Right ventricle myocardium superior (tissue), 1 donor: ENCODE measurements at regions not wholly inside any gene's neighbourhood (a gene's known extent, or its start where the extent isn't known, plus 50 kb on each side); places are given as distances from the start of the nearest gene placed in this dataset.

Experiments
- ATAC-seq: fragments of 200-7000 bp; cut with Tn5 transposase; one replicate; pipeline ENCODE4 v1.9.1; 2020; ENCODE audit warnings: mild to moderate bottlenecking; ENCODE audit not compliant: poor library complexity
- DNase-seq: peaks from one replicate; pipeline ENCODE4 v3.0.0-alpha.2; 2020
- intact Hi-C: fragments of 100-400 bp; cut with DNase I; formaldehyde crosslinking; loops from one replicate; pipeline ENCODE4 v1.11.2; 2022
- donor health status: DM: no; HTN: yes; CAD: no; lungs with severe emphysema.

DNA sequence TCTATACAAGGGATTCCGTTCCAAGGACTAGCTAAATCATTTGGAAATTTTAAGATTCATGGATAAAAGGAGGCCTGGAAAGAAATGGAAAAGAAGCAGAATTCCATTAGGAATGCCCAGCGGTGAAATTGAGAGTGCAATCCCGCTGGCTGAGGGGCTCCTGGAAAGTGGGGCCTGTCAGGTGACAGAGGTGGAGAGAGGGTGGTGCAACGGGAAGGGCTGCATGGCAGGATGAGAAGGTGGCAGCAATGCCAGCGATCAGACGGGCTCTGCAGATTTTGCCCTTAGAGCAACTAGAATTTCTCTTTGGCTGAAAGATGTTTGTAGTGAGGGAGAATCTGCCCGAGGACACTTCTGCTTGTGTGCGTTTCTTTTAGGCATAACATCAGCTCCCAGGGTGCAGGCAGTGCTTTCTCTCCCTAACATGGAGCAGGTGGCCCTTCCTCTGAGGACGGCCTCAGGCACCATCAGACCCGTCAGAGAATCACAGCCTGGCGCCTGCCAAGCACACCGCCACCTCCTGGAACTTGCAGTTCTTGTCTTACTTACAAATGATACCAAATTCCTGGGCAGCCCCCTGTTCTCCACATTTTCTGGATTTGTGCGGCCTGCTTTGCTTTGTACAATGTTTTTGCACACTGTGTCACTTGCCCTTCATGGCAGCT lies 261.6 kb downstream of the NDUFA10 start:
- intact Hi-C loops, result no loop called here
- ATAC-seq, result no peak
- DNase-seq, result peak; percentile 13

DNA sequence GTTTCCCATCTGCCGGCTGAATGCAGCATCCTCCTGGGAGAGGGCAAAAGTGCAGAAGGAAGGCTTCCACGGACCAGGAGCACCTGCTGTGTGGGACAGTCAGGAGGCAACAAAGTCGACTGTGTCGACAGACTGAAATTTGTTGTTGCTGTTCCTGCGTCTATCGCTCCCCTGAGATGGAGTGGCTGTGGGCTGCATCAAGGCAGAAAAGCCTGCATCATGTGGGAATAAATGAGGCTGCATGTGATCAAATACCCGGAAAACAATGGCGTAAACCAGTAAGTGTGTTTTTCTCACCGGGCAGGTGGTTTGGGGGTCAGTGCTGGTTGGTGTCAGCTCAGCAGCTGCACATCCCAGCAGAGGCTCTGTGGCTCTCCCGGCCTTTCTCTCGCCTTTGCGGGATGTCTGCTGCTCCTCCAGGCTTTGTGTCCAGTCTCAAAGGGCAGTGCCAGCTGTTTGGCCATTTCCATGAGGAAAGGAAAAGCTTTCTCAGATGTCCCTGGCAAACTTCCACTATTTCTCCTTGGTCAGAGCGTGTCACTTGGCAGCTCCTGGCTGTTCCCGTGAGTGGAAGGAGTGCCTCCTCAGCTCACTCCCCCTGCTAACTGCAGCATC lies 262.4 kb downstream of the NDUFA10 start:
- intact Hi-C loops, result no loop called here
- ATAC-seq (no peak), DNase-seq (peak; percentile 20)

DNA sequence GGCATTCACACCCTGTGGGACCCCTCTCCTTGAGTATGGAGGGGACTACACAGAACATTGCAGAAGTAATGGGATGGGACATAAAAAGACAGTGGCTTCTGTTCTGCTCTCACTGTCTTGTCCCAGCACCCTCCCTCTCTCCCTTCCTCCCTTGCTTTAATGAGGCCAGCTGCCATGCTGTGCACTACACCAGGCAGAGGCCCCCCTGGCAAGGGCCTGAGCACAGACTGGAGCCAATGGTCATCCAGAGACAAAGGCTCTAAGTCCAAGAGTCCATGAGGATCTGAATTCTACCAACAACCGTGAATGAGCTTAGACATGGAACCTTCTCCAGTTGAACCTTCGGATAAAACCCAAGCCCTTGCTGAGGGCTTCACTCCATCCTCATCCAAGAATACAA lies 263.0 kb downstream of the NDUFA10 start:
- no peak for DNase-seq
- intact Hi-C loops, result no loop called here
- no peak for ATAC-seq

DNA sequence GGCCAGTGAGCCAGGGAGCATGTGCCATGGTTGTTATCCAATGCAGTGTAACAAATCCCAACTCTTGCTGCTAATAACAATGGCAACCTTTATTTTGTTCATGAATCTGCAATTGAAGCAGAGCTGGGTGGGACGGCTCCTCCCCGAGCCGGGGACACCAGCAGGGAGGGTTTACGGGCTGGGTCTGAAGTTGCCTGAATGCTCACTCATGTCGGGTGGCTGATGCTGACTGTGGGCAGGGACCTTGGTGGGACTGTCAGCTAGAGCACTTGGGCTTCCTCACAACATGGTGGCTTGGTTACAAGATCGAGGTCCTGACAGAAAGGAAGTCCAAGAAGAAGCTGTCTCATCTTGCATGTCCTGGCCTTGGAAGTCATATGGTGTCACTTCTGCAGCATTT lies 264.5 kb downstream of the NDUFA10 start:
- intact Hi-C loops, result no loop called here
- peak; percentile 4 for DNase-seq
- no peak for ATAC-seq

DNA sequence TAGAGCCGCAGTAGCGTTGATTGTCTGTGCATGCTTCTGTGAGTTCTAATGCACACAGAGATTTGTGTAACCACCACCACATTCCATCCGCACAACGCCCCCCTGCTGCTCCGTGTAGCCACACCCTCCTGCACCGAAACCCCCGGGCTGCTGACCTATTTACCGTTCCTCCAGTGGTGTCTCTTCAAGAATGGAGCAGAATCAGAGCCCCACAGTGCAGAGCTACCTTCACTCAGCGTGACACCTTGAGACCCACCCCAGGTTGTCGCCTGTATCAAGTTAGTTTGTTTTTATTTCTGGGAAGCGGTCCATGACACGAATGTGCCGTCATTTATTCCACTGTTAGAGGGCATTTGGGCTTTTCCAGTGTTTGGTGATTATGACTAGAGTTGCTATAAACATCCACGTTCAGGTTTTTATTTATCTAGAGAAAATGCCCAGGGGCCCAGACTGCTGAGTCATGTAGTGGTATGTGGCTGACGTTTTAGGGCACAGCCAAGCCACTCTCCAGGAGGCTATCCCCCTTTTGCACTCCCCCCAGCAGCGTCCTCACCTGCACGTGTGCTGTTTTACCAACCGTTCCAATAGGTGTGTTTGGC lies 266.8 kb downstream of the NDUFA10 start:
- intact Hi-C loops, result no loop called here
- DNase-seq, result peak; percentile 21
- ATAC-seq, result no peak

DNA sequence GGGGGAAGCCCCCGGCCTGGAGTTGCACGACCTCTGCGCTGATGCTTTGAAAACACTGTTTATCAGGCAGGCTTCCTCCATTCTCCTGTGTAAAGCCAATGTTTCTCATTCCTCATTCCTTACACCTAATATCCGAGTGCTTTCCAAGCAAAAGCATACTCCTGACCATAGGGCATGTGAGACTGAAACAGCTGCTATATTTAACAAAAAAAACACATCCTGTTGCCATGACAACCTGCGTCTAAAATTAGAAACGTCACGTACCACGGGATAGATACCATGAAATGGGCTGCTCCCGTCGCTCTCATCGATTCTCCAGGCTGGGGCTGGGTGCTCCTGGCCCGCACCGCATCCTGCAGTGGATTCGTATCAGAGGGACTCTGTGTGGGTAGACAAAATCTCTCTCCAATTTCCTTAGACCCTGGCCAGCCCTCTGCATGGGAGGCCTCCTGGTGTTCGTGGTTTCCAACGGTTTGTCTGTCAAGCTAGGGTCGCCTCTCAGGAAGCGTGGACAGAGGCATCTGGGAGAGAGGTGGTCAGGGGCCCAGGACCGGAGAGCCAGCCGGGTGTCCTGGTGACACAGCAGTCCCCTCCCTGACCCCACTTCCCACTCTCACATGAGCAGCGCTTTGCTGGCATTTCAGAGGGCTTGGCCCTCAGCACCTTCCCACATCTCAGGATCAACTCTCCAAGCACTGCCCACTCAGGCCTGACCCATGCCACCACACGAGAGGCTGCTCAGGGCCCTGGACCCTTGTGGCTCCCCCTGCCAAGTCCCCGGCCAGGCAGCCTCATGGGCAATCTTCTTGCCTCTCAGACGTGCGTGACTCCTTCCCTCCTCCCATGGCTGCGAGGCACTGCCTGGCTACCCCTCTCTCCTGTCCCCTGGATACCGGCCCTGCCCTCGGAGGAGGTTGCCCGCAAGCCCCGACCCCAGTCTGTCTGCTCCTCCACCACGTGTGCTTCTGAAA lies 268.1 kb downstream of the NDUFA10 start:
- ATAC-seq (no peak), DNase-seq (peak; percentile 17)
- intact Hi-C loops, result no loop called here

- peak; percentile 18 for DNase-seq
- ATAC-seq, result no peak
- intact Hi-C loops, result no loop called here
Observed at GRCh38 chr2:239756031-239756789, 268.9 kb downstream of the NDUFA10 start.

- intact Hi-C loops, result no loop called here
- DNase-seq, result peak; percentile 32
- ATAC-seq, result no peak
Observed at GRCh38 chr2:239753401-239753837, 271.7 kb downstream of the NDUFA10 start.

GRCh38 chr2:239752951-239753350 lies 272.2 kb downstream of the NDUFA10 start:
- ATAC-seq (no peak), DNase-seq (peak; percentile 3)
- intact Hi-C loops, result no loop called here

DNA sequence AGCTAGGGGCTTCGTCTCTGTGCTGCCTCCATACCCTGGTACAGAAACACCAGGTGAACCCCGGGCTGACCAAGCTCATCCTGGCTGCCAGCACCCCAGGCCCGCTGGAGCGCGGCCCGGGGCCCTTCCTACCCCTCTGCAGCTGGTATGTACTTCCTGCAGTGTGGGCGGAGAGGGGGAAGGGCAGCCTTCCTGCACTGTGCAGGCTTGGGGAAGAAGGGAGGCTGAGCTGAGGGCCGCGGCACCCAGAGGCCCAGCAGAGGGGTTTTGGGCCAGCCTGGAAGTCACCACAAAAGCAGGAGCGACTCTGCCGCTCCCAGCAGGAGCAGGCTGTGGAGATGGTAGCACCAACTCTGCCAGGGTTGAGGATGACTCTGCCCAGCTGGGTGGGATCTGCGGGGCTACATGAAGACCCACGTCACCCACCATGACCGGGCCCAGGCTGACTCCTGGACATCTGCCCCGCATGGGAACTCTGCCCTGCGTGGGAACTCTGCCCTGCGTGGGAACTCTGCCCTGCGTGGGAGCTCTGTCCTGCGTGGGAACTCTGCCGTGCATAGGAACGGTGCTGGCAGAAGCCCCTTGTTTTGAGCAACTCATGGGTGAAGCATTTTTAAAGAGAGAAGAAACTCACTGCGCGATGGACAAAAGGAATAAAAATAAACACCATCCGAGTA lies 273.3 kb downstream of the NDUFA10 start:
- intact Hi-C loops, result no loop called here
- DNase-seq, result peak; percentile 45
- ATAC-seq, result peak; percentile 31

DNA sequence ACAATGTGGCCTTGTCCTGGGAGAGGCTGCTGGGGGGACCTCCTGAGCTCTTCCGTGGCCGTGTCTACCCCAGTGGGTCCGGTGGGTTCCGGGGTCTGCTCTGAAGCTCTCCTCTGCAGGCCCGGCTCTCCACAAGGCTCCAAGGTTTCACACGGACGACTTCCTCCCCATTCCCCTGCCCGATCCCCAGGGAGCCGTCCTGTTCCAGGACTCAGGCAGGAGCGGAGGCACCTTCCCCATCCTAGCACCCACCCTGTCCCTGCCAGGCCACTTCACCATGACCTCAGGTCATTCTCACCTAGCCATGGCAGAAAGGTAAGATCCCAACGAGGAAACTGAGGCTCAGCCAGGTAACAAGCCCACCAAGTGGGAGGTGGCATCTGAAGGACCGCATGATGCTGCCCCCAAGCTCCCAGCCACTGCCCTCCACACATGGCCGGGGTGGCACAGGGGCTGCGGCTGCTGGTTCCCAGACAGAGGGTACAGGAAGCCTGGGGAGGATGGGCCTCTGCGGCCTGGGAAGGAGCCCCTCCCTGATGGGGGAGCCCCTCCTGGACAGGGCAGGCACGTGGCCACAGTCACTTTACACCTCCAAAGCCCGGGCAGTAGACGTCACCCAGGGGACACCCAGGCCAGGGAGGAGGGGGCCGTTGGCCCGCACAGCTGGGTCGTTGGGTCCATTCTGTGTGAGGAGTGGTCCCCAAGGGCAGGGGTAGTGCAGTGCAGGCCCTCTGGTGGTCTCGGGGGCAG lies 274.0 kb downstream of the NDUFA10 start:
- no peak for ATAC-seq
- intact Hi-C loops, result no loop called here
- DNase-seq, result peak; percentile 30

DNA sequence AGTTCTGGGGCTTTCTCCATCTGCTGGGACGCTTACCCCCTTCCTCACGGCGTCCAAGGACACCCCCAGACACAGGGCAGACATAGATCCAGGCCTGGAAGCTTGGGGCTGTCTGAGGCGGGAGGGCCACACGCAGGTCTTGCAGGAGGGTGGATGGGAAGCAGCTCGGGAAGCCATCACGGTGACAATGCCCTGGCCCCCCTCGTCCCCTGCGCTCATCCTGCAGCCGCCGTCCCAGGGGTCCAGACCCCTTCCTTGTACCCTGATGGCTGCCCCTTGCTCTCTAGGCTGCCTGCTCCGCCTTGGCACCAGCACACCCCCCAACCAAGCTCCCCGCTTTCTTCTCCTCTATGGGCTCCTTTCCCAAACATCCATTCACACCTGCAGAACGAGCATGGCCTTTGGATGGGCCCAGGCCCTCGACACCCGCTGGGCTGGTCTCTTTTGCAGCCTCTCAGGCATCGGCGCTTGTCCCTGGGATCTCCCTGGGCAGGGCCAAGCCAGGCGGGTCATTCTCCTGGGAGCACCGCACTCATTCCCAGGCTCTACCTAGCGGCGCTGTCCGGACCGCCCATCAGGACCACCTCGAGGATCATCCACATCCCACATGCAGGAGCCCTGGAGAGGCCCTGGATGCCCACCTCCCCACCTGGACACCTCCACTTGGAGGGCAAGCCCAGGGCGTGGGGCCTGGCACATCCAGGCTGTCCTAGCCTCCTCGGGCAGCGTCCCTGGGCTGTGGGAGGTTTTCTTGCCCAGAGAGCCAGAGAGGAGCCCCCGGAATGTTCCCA lies 274.9 kb downstream of the NDUFA10 start:
- no peak for ATAC-seq
- intact Hi-C loops, result no loop called here
- peak; percentile 38 for DNase-seq

- ATAC-seq (no peak), DNase-seq (peak; percentile 27)
- intact Hi-C loops, result no loop called here
Observed at GRCh38 chr2:239749272-239749873, 275.8 kb downstream of the NDUFA10 start.

DNA sequence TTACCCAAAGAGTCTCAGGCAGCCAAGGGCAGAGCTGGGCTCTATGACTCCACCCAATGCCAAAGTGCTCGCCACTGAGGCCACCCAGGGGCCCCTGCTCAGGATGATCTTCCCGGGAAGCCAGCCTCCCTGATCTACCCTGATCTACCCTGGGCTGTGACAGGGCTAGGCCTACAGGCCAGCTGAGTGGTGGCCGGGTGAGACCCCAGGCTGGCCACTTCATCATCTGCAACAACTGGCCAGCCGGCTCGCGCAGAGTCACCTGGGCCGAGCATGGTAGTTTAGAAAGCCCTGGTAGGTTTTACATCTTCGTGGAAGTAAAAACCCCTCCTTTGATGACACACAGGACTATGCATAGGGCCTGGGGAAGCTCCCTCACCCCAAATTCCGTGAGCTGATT lies 276.3 kb downstream of the NDUFA10 start:
- ATAC-seq (no peak), DNase-seq (peak; percentile 12)
- intact Hi-C loops, result no loop called here

DNA sequence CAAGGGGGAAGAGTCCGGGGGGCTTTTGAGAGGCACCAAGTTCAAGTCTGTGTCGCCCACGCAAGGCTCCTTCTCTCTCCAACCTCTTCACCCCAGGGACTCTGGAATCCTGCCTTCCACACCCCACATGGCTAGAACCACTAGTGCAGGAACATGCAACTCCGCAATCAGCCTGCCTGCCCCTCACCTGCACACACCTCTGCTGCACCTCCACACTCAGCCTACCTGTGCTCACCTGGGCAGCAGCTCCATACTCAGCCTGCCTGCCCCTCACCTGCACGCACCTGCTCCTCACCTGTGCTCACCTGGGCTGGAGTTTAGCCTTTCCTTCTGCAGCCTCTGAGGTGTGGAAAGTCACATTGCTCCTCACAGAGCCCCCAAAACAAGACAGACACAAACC lies 277.4 kb downstream of the NDUFA10 start:
- DNase-seq (peak; percentile 8), ATAC-seq (no peak)
- intact Hi-C loops, result no loop called here

DNA sequence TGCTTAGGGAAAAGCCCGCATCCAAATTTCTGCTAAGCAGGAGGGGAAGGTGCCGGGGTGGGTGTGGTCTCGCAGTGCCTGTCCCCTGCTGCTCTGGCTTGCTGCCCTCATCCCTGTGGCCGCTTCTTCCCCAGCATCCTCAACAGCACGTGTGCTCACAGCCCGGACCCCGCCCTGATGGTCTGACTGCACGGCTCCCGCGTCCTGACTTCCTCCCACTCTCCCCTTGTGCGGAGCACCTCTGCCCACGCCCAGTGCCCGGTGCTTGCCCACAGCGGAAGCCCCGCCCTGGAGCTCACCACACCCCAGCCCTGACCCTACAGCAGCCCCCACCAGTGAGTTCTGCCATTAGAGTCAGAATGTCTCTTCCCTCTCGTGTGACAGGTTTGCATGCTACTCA lies 277.9 kb downstream of the NDUFA10 start:
- ATAC-seq (no peak), DNase-seq (peak; percentile 31)
- intact Hi-C loops, result no loop called here
